WI38 (cell line): ENCODE measurements at regions not wholly inside any gene's neighbourhood (a gene's known extent, or its start where the extent isn't known, plus 50 kb on each side); places are given as distances from the start of the nearest gene placed in this dataset.

Experiments
- H3K4me3 ChIP-seq: 2 replicates; pipeline ENCODE4 v1.5.1; 2011; ENCODE audit warnings: low read depth, mild to moderate bottlenecking, control low read depth, low read length
- CTCF ChIP-seq: IDR thresholded peaks from 2 replicates; pipeline ENCODE4 v1.5.1; 2012; ENCODE audit warnings: low read depth, mild to moderate bottlenecking, control low read depth, low read length

- H3K4me3 ChIP-seq, result no peak overlapping the region
- no peak for TF ChIP-seq CTCF
These were observed 719.0 kb downstream of the TBC1D32 start for GRCh38 chr6:120615238-120615637.

- TF ChIP-seq CTCF, result no peak
- H3K4me3 ChIP-seq, result no peak overlapping the region
These were observed 719.6 kb downstream of the TBC1D32 start for GRCh38 chr6:120614723-120615122.

- TF ChIP-seq CTCF, result no peak
- H3K4me3 ChIP-seq, result no peak overlapping the region
These were observed 725.5 kb downstream of the TBC1D32 start for GRCh38 chr6:120608826-120609225.

GRCh38 chr6:120606743-120607142 is 727.5 kb downstream of the TBC1D32 start:
- no peak overlapping the region for H3K4me3 ChIP-seq
- TF ChIP-seq CTCF, result no peak

GRCh38 chr6:120604510-120604909 is 729.8 kb downstream of the TBC1D32 start:
- no peak overlapping the region for H3K4me3 ChIP-seq
- TF ChIP-seq CTCF, result no peak

- no peak for TF ChIP-seq CTCF
- no peak overlapping the region for H3K4me3 ChIP-seq
These were observed 743.7 kb downstream of the TBC1D32 start for GRCh38 chr6:120590611-120591010.

GRCh38 chr6:120588424-120588823 is 745.9 kb downstream of the TBC1D32 start:
- TF ChIP-seq CTCF, result no peak
- H3K4me3 ChIP-seq, result no peak overlapping the region
